HepG2 (cell line): ENCODE measurements at regions not wholly inside any gene's neighbourhood (a gene's known extent, or its start where the extent isn't known, plus 50 kb on each side); places are given as distances from the start of the nearest gene placed in this dataset.

Experiments used
- ATAC-seq: fragments of 200-7000 bp; cut with Tn5 transposase; 3 replicates; pipeline ENCODE4 v1.9.1; 2020; ENCODE audit warnings: mild to moderate bottlenecking, moderate library complexity
- BruUV-seq: library from RNA; stranded (reverse); fragments of 400-500 nt; replicated peaks from 2 replicates; lab custom pipeline; 2021; lab: Mats Ljungman, UMichigan
- CTCF ChIA-PET: fragments of 300-600 bp; formaldehyde crosslinking; extraction: SDS; loops from one replicate; lab custom pipeline; 2021; ENCODE audit warnings: low total read pairs, inconsistent platforms, low intra/inter-chr PET ratio; lab: Yijun Ruan, JAX
- POLR2A ChIA-PET: fragments of 350-600 bp; sonication (Branson Sonifier 250); formaldehyde crosslinking; loops from one replicate; lab custom pipeline; 2020; ENCODE audit warnings: antibody characterized with exemption, inconsistent platforms; lab: Yijun Ruan, JAX
- DNase-seq: peaks from one replicate; pipeline ENCODE4 v3.0.0-alpha.2; 2015; ENCODE audit warnings: low spot score
- FAIRE-seq: peaks from 3 replicates; lab custom pipeline; 2011; peaks lifted over from hg19 to GRCh38; lab: Jason Lieb, UNC
- H2AFZ ChIP-seq: one replicate; pipeline ENCODE4 v1.6.1; 2011; ENCODE audit warnings: low read length, inconsistent platforms
- H3K27ac ChIP-seq: fragments of 300-600 bp; 3 replicates; pipeline ENCODE4 v1.8.0; 2011; ENCODE audit warnings: mixed run types, mild to moderate bottlenecking, mixed read lengths, low read length, inconsistent platforms; ENCODE audit not compliant: insufficient read depth; ENCODE audit errors: extremely low read length
- H3K27me3 ChIP-seq, 2 experiments: fragments of 200-600 bp in 1 of 2; 2 replicates in 1 of 2; 3 replicates in 1 of 2; pipeline versions ENCODE4 v1.6.0 to v1.8.0; 2011; ENCODE audit warnings: low read length in 2 of 2, mild to moderate bottlenecking in 2 of 2, moderate library complexity in 2 of 2, inconsistent platforms in 1 of 2; ENCODE audit not compliant: insufficient read depth in 2 of 2, control insufficient read depth in 1 of 2
- H3K36me3 ChIP-seq, 2 experiments: fragments of 200-600 bp in 1 of 2; replicated peaks in 1 of 2; 2 replicates in 1 of 2; 3 replicates in 1 of 2; pipeline versions ENCODE4 v1.5.1 to v1.8.0; 2011; ENCODE audit warnings: low read length in 2 of 2, inconsistent platforms in 1 of 2; ENCODE audit not compliant: insufficient read depth in 2 of 2, control insufficient read depth in 1 of 2
- H3K4me1 ChIP-seq: 2 replicates; pipeline ENCODE4 v1.5.1; 2012; ENCODE audit warnings: low read length, inconsistent platforms; ENCODE audit not compliant: insufficient read depth
- H3K4me2 ChIP-seq: 2 replicates; pipeline ENCODE4 v1.6.0; 2011; ENCODE audit warnings: low read depth, low read length, inconsistent platforms
- H3K4me3 ChIP-seq, 3 experiments: fragments of 200-600 bp in 1 of 3; sonication (generic), shearing (Covaris generic) in 1 of 3; replicated peaks in 1 of 3; 2 replicates each; pipeline ENCODE4 v1.5.1; 2011 to 2016; ENCODE audit warnings: low read length in 3 of 3, inconsistent platforms in 2 of 3, low read depth in 2 of 3, mild to moderate bottlenecking in 2 of 3, control low read depth in 1 of 3, mixed read lengths in 1 of 3; ENCODE audit not compliant: insufficient read depth in 1 of 3
- H3K79me2 ChIP-seq: one replicate; pipeline ENCODE4 v1.6.1; 2011; ENCODE audit warnings: low read length, inconsistent platforms; ENCODE audit not compliant: insufficient read depth
- H3K9ac ChIP-seq: 2 replicates; pipeline ENCODE4 v1.6.0; 2011; ENCODE audit warnings: mild to moderate bottlenecking, low read depth, low read length, inconsistent platforms; ENCODE audit not compliant: insufficient read depth
- H3K9me3 ChIP-seq: 2 replicates; pipeline ENCODE4 v1.5.1; 2012; ENCODE audit warnings: mild to moderate bottlenecking, low read length
- H4K20me1 ChIP-seq: 2 replicates; pipeline ENCODE4 v1.6.0; 2011; ENCODE audit warnings: inconsistent platforms, mild to moderate bottlenecking, low read length, moderate library complexity; ENCODE audit not compliant: insufficient read depth
- ATF7 ChIP-seq, 2 experiments: fragments of 450-650 bp in 1 of 2; sonication (generic) in 1 of 2; formaldehyde crosslinking in 1 of 2; IDR thresholded peaks; 2 replicates each; pipeline versions ENCODE4 v1.4.0 to v1.6.1; 2016 to 2020; ENCODE audit warnings: antibody characterized with exemption in 1 of 2, mild to moderate bottlenecking in 1 of 2, missing genetic modification reagents in 1 of 2
- BHLHE40 ChIP-seq: IDR thresholded peaks from 2 replicates; pipeline ENCODE4 v1.6.1; 2011; ENCODE audit warnings: low read length, improper control_type of control experiment
- CREB1 ChIP-seq, 2 experiments: fragments of 450-650 bp in 1 of 2; IDR thresholded peaks; 2 replicates each; pipeline ENCODE4 v1.6.1; 2016 to 2017; ENCODE audit warnings: control low read depth in 1 of 2, mild to moderate bottlenecking in 1 of 2, missing compliant biosample characterization in 1 of 2, missing genetic modification characterization in 1 of 2
- E2F1 ChIP-seq: sonication (generic); formaldehyde crosslinking; IDR thresholded peaks from 2 replicates; pipeline ENCODE4 v1.5.0; 2020; ENCODE audit warnings: missing genetic modification reagents
- HNF4G ChIP-seq, 2 experiments: sonication (generic) in 1 of 2; formaldehyde crosslinking in 1 of 2; IDR thresholded peaks; 2 replicates each; pipeline versions ENCODE4 v1.4.0 to v1.6.1; 2011 to 2020; ENCODE audit warnings: borderline replicate concordance in 2 of 2, low read depth in 2 of 2, mild to moderate bottlenecking in 2 of 2, low read length in 1 of 2, missing genetic modification reagents in 1 of 2, moderate library complexity in 1 of 2
- SNRNP70 ChIP-seq: fragments of 200-400 bp; formaldehyde crosslinking; IDR thresholded peaks from 2 replicates; pipeline ENCODE4 v1.6.1; 2017; ENCODE audit warnings: mild to moderate bottlenecking, low read depth, low read length, moderate library complexity
- TGIF2 ChIP-seq: IDR thresholded peaks from 2 replicates; pipeline ENCODE4 v1.6.1; 2016; ENCODE audit warnings: control low read depth, missing compliant biosample characterization
- YY1 ChIP-seq: IDR thresholded peaks from 2 replicates; pipeline ENCODE4 v1.6.1; 2011; ENCODE audit warnings: low read length, low read depth, moderate library complexity, mild to moderate bottlenecking; ENCODE audit not compliant: insufficient read depth, insufficient replicate concordance
- ZBTB44 ChIP-seq: sonication (generic); formaldehyde crosslinking; IDR thresholded peaks from 2 replicates; pipeline ENCODE4 v1.4.0; 2020; ENCODE audit warnings: missing genetic modification reagents
- ZFP41 ChIP-seq: sonication (generic); formaldehyde crosslinking; IDR thresholded peaks from 2 replicates; pipeline ENCODE4 v1.4.0; 2020; ENCODE audit warnings: mild to moderate bottlenecking, missing genetic modification reagents, borderline replicate concordance
- ZNF10 ChIP-seq: sonication (generic); formaldehyde crosslinking; IDR thresholded peaks from 2 replicates; pipeline ENCODE4 v1.4.0; 2020; ENCODE audit warnings: mild to moderate bottlenecking, low read depth, missing genetic modification reagents, borderline replicate concordance
- ZNF33A ChIP-seq: sonication (generic); formaldehyde crosslinking; IDR thresholded peaks from 2 replicates; pipeline ENCODE4 v1.5.1; 2020; ENCODE audit warnings: missing genetic modification reagents, mild to moderate bottlenecking, moderate library complexity, borderline replicate concordance
- ZNF597 ChIP-seq: sonication (generic); formaldehyde crosslinking; IDR thresholded peaks from 2 replicates; pipeline ENCODE4 v1.5.0; 2020; ENCODE audit warnings: missing genetic modification reagents
- WGBS: methylation state at CpG from one replicate; pipeline ENCODE4 v1.1.6; 2017; ENCODE audit warnings: low lambda C conversion rate; 5-methylcytosine and 5-hydroxymethylcytosine counted together
- in situ Hi-C: cut with HindIII; loops from 2 replicates; pipeline ENCODE4 v1.10.0; 2017; ENCODE audit warnings: low pct_unique_long_range_greater_than_20kb; ENCODE audit not compliant: extremely low pct_ligation_motif_present
- intact Hi-C: fragments of 100-400 bp; cut with micrococcal nuclease; formaldehyde crosslinking; loops from one replicate; pipeline ENCODE4 v1.10.0; 2022; ENCODE audit not compliant: unreplicated experiment

GRCh38 chr14:94875256-94875655, 105.3 kb upstream of the GSC start:
- no peaks in the 10 kb centered on the region for H3K79me2 ChIP-seq
- WGBS: 49% methylated on average over 6 of the region's 6 CpGs
- peaks cover 1 to 33% of the 10 kb centered on the region in 2 experiments; a peak in 2 of 5 replicates for H3K27me3 ChIP-seq
- no peak for ATAC-seq
- in situ Hi-C loops: no loop called here
- BruUV-seq: no TSS peak
- H3K9me3 ChIP-seq: no peaks in the 10 kb centered on the region
- ChIA-PET POLR2A (no interaction called here), CTCF (no interaction called here)
- H3K4me1 ChIP-seq: no peaks in the 10 kb centered on the region
- no peak overlapping the region for H2AFZ ChIP-seq
- H3K27ac ChIP-seq: no peak overlapping the region
- no peak overlapping the region for H3K4me2 ChIP-seq
- intact Hi-C loops: no loop called here
- no peak overlapping the region for H3K9ac ChIP-seq
- TF ChIP-seq CREB1 (IDR thresholded peaks at IDR 0.05) (peak; percentile 93), CREB1 (CRISPR knock-in tag; IDR thresholded peaks at IDR 0.05) (no peak), ZNF597 (CRISPR knock-in tag) (no peak), ATF7 (IDR thresholded peaks at IDR 0.05) (peak; percentile 55; the same call in 1 of the 2 replicates), ATF7 (CRISPR knock-in tag; IDR thresholded peaks at IDR 0.05) (no peak)
- no peak overlapping the region for H3K4me3 ChIP-seq
- H4K20me1 ChIP-seq: no peaks in the 10 kb centered on the region
- H3K36me3 ChIP-seq: no peaks in the 10 kb centered on the region
- no peak for FAIRE-seq
- DNase-seq: no peak

- H3K4me3 ChIP-seq: no peak overlapping the region
- ChIA-PET POLR2A (no interaction called here), CTCF (no interaction called here)
- no peak for DNase-seq
- H2AFZ ChIP-seq: no peak overlapping the region
- in situ Hi-C loops: no loop called here
- intact Hi-C loops: no loop called here
- H3K27me3 ChIP-seq: peaks cover 1 to 29% of the 10 kb centered on the region in 2 experiments; a peak in 1 of 5 replicates
- BruUV-seq: no TSS peak
- WGBS: 37% methylated on average over 3 of the region's 3 CpGs
- no peak overlapping the region for H3K4me2 ChIP-seq
- no peak for FAIRE-seq
- H4K20me1 ChIP-seq: no peaks in the 10 kb centered on the region
- no peaks in the 10 kb centered on the region for H3K4me1 ChIP-seq
- no peak overlapping the region for H3K27ac ChIP-seq
- ATAC-seq: no peak
- H3K79me2 ChIP-seq: no peaks in the 10 kb centered on the region
- H3K9ac ChIP-seq: no peak overlapping the region
- no peaks in the 10 kb centered on the region for H3K36me3 ChIP-seq
- H3K9me3 ChIP-seq: no peaks in the 10 kb centered on the region
- TF ChIP-seq ZNF10 (CRISPR knock-in tag) (no peak), ZFP41 (CRISPR knock-in tag) (no peak), HNF4G (IDR thresholded peaks at IDR 0.05; ENCODE audit: borderline replicate concordance, low read depth, low read length) (no peak), HNF4G (CRISPR knock-in tag; IDR thresholded peaks at IDR 0.05; ENCODE audit: borderline replicate concordance, low read depth) (no peak), BHLHE40 (no peak), YY1 (no peak), TGIF2 (no peak), SNRNP70 (no peak), ZBTB44 (CRISPR knock-in tag) (no peak), E2F1 (CRISPR knock-in tag) (no peak), ZNF33A (CRISPR knock-in tag) (no peak)
Measured at GRCh38 chr14:94868772-94869072, 98.8 kb upstream of the GSC start.
